GM12874 (cell line): ENCODE measurements at regions not wholly inside any gene's neighbourhood (a gene's known extent, or its start where the extent isn't known, plus 50 kb on each side); places are given as distances from the start of the nearest gene placed in this dataset.

Experiments
- CTCF ChIP-seq: IDR thresholded peaks from 2 replicates; pipeline ENCODE4 v1.5.1; 2011; ENCODE audit warnings: low read depth, mild to moderate bottlenecking, control low read depth, low read length, moderate library complexity; ENCODE audit not compliant: insufficient read depth

- TF ChIP-seq CTCF: no peak
Observed at GRCh38 chr15:57883701-57884100, 177.2 kb downstream of the POLR2M start.

GRCh38 chr15:57884936-57885335 is 178.4 kb downstream of the POLR2M start:
- no peak for TF ChIP-seq CTCF

- TF ChIP-seq CTCF: no peak
Observed at GRCh38 chr15:57885435-57885834, 178.9 kb downstream of the POLR2M start.

GRCh38 chr15:57887825-57888224 is 177.7 kb downstream of the ALDH1A2 start:
- no peak for TF ChIP-seq CTCF

- TF ChIP-seq CTCF: no peak
Observed at GRCh38 chr15:57890351-57890750, 175.2 kb downstream of the ALDH1A2 start.

GRCh38 chr15:57890878-57891277 is 174.6 kb downstream of the ALDH1A2 start:
- no peak for TF ChIP-seq CTCF

GRCh38 chr15:57892181-57892580 is 173.3 kb downstream of the ALDH1A2 start:
- no peak for TF ChIP-seq CTCF

GRCh38 chr15:57893040-57893439 is 172.5 kb downstream of the ALDH1A2 start:
- TF ChIP-seq CTCF: no peak
